T-helper 17 cell (primary cell): ENCODE measurements at regions not wholly inside any gene's neighbourhood (a gene's known extent, or its start where the extent isn't known, plus 50 kb on each side); places are given as distances from the start of the nearest gene placed in this dataset.

Source experiments
- ATAC-seq: fragments of 150-1000 bp; cut with Tn5 transposase; 2 replicates; pipeline ENCODE4 v1.10.0; 2021; ENCODE audit warnings: mild to moderate bottlenecking, moderate library complexity
- DNase-seq, 3 donors: peaks; one replicate each; pipeline versions ENCODE4 v3.0.0 to v3.0.0-alpha.2; 2020 to 2021
- H3K9me3 ChIP-seq: one replicate; pipeline ENCODE4 v1.7.0; 2013; ENCODE audit warnings: low read length, mild to moderate bottlenecking; ENCODE audit not compliant: control insufficient read depth, poor library complexity, severe bottlenecking
- H3K27ac Mint-ChIP-seq: one replicate; pipeline ENCODE4 v1.8.0; 2022; ENCODE audit warnings: mild to moderate bottlenecking, moderate library complexity, mixed read lengths
- H3K27me3 Mint-ChIP-seq: one replicate; pipeline ENCODE4 v1.8.0; 2022; ENCODE audit warnings: mixed read lengths
- H3K36me3 Mint-ChIP-seq: one replicate; pipeline ENCODE4 v1.8.0; 2022; ENCODE audit warnings: low read depth, mixed read lengths
- H3K4me1 Mint-ChIP-seq: one replicate; pipeline ENCODE4 v1.8.0; 2022; ENCODE audit warnings: mild to moderate bottlenecking, mixed read lengths
- H3K4me3 Mint-ChIP-seq: one replicate; pipeline ENCODE4 v1.8.0; 2022; ENCODE audit warnings: mild to moderate bottlenecking, moderate library complexity, mixed read lengths

GRCh38 chr15:87228460-87228859 is 1028.1 kb downstream of the NTRK3 start:
- H3K4me1 Mint-ChIP-seq: no peaks in the 10 kb centered on the region
- H3K27ac Mint-ChIP-seq: no peak overlapping the region
- no peak overlapping the region for H3K4me3 Mint-ChIP-seq
- H3K36me3 Mint-ChIP-seq: no peaks in the 10 kb centered on the region
- H3K9me3 ChIP-seq: no peaks in the 10 kb centered on the region
- H3K27me3 Mint-ChIP-seq: no peaks in the 10 kb centered on the region
- no peak for ATAC-seq
- no peak for DNase-seq

GRCh38 chr15:87227846-87228245 is 1028.7 kb downstream of the NTRK3 start:
- no peak for ATAC-seq
- Mint-ChIP-seq H3K27me3 (no peaks in the 10 kb centered on the region), H3K36me3 (no peaks in the 10 kb centered on the region), H3K27ac (no peak overlapping the region), H3K4me1 (no peaks in the 10 kb centered on the region), H3K4me3 (no peak overlapping the region)
- no peaks in the 10 kb centered on the region for H3K9me3 ChIP-seq
- DNase-seq: no peak

GRCh38 chr15:87225436-87225835 is 1031.1 kb downstream of the NTRK3 start:
- no peak for ATAC-seq

GRCh38 chr15:87224404-87224803 is 1032.1 kb downstream of the NTRK3 start:
- Mint-ChIP-seq H3K4me3 (no peak overlapping the region), H3K36me3 (no peaks in the 10 kb centered on the region), H3K4me1 (no peaks in the 10 kb centered on the region), H3K27ac (no peak overlapping the region), H3K27me3 (no peaks in the 10 kb centered on the region)
- ATAC-seq: no peak
- no peaks in the 10 kb centered on the region for H3K9me3 ChIP-seq
- DNase-seq: no peak

More at GRCh38 chr15:87225436-87225835, 1031.1 kb downstream of the NTRK3 start:
- Mint-ChIP-seq H3K4me3 (no peak overlapping the region), H3K4me1 (no peaks in the 10 kb centered on the region), H3K36me3 (no peaks in the 10 kb centered on the region), H3K27me3 (no peaks in the 10 kb centered on the region), H3K27ac (no peak overlapping the region)
- DNase-seq: no peak
- H3K9me3 ChIP-seq: no peaks in the 10 kb centered on the region

- no peak for ATAC-seq
- H3K27ac Mint-ChIP-seq: no peak overlapping the region
- H3K4me3 Mint-ChIP-seq: no peak overlapping the region
- no peak for DNase-seq
- H3K36me3 Mint-ChIP-seq: no peaks in the 10 kb centered on the region
- no peaks in the 10 kb centered on the region for H3K4me1 Mint-ChIP-seq
- peaks cover 12% of the 10 kb centered on the region for H3K27me3 Mint-ChIP-seq
- H3K9me3 ChIP-seq: no peaks in the 10 kb centered on the region
Observed at GRCh38 chr15:87219650-87220615, 1036.6 kb downstream of the NTRK3 start.

GRCh38 chr15:87215100-87215499 is 1041.4 kb downstream of the NTRK3 start:
- Mint-ChIP-seq H3K27ac (no peak overlapping the region), H3K4me1 (no peaks in the 10 kb centered on the region), H3K4me3 (no peak overlapping the region), H3K27me3 (peaks cover 24% of the 10 kb centered on the region), H3K36me3 (no peaks in the 10 kb centered on the region)
- no peaks in the 10 kb centered on the region for H3K9me3 ChIP-seq
- DNase-seq (no peak), ATAC-seq (no peak)

GRCh38 chr15:87213626-87214025 is 1042.9 kb downstream of the NTRK3 start:
- Mint-ChIP-seq H3K4me1 (no peaks in the 10 kb centered on the region), H3K36me3 (peaks cover 3% of the 10 kb centered on the region), H3K4me3 (no peak overlapping the region), H3K27me3 (peaks cover 24% of the 10 kb centered on the region), H3K27ac (no peak overlapping the region)
- DNase-seq (no peak), ATAC-seq (no peak)
- H3K9me3 ChIP-seq: no peaks in the 10 kb centered on the region

- ATAC-seq (no peak), DNase-seq (no peak)
- H3K27ac Mint-ChIP-seq: no peak overlapping the region
- no peaks in the 10 kb centered on the region for H3K4me1 Mint-ChIP-seq
- H3K27me3 Mint-ChIP-seq: peaks cover 17% of the 10 kb centered on the region
- H3K36me3 Mint-ChIP-seq: peaks cover 3% of the 10 kb centered on the region
- no peaks in the 10 kb centered on the region for H3K9me3 ChIP-seq
- no peak overlapping the region for H3K4me3 Mint-ChIP-seq
Observed at GRCh38 chr15:87212041-87212440, 1044.5 kb downstream of the NTRK3 start.

- no peak for DNase-seq
- no peaks in the 10 kb centered on the region for H3K9me3 ChIP-seq
- Mint-ChIP-seq H3K27ac (no peak overlapping the region), H3K36me3 (peaks cover 3% of the 10 kb centered on the region), H3K4me1 (no peaks in the 10 kb centered on the region), H3K27me3 (peaks cover 13% of the 10 kb centered on the region), H3K4me3 (no peak overlapping the region)
- ATAC-seq: no peak
Observed at GRCh38 chr15:87211547-87211946, 1045.0 kb downstream of the NTRK3 start.

GRCh38 chr15:87209891-87210689 is 1046.4 kb downstream of the NTRK3 start:
- H3K4me1 Mint-ChIP-seq: no peaks in the 10 kb centered on the region
- no peak overlapping the region for H3K4me3 Mint-ChIP-seq
- peaks cover 14% of the 10 kb centered on the region for H3K27me3 Mint-ChIP-seq
- ATAC-seq: no peak
- DNase-seq: no peak
- H3K9me3 ChIP-seq: no peaks in the 10 kb centered on the region
- no peak overlapping the region for H3K27ac Mint-ChIP-seq
- H3K36me3 Mint-ChIP-seq: peaks cover 3% of the 10 kb centered on the region

- peaks cover 20% of the 10 kb centered on the region for H3K27me3 Mint-ChIP-seq
- H3K27ac Mint-ChIP-seq: no peak overlapping the region
- peaks cover 3% of the 10 kb centered on the region for H3K36me3 Mint-ChIP-seq
- ATAC-seq (no peak), DNase-seq (no peak)
- no peak overlapping the region for H3K4me3 Mint-ChIP-seq
- no peaks in the 10 kb centered on the region for H3K9me3 ChIP-seq
- no peaks in the 10 kb centered on the region for H3K4me1 Mint-ChIP-seq
Observed at GRCh38 chr15:87207990-87208580, 1048.5 kb downstream of the NTRK3 start.

GRCh38 chr15:87207251-87207650 is 1049.3 kb downstream of the NTRK3 start:
- peaks cover 20% of the 10 kb centered on the region for H3K27me3 Mint-ChIP-seq
- H3K36me3 Mint-ChIP-seq: peaks cover 3% of the 10 kb centered on the region
- no peaks in the 10 kb centered on the region for H3K9me3 ChIP-seq
- H3K27ac Mint-ChIP-seq: no peak overlapping the region
- ATAC-seq (no peak), DNase-seq (no peak)
- H3K4me1 Mint-ChIP-seq: no peaks in the 10 kb centered on the region
- no peak overlapping the region for H3K4me3 Mint-ChIP-seq

- DNase-seq: no peak
- no peaks in the 10 kb centered on the region for H3K36me3 Mint-ChIP-seq
- no peaks in the 10 kb centered on the region for H3K9me3 ChIP-seq
- no peak overlapping the region for H3K4me3 Mint-ChIP-seq
- peaks cover 16% of the 10 kb centered on the region for H3K27me3 Mint-ChIP-seq
- H3K4me1 Mint-ChIP-seq: no peaks in the 10 kb centered on the region
- no peak for ATAC-seq
- H3K27ac Mint-ChIP-seq: no peak overlapping the region
Observed at GRCh38 chr15:87201986-87202385, 1054.6 kb downstream of the NTRK3 start.
